RWPE2 (cell line): ENCODE measurements at regions not wholly inside any gene's neighbourhood (a gene's known extent, or its start where the extent isn't known, plus 50 kb on each side); places are given as distances from the start of the nearest gene placed in this dataset.

ENCODE experiments used
- ATAC-seq: fragments of 200-7000 bp; cut with Tn5 transposase; 3 replicates; pipeline ENCODE4 v1.9.1; 2021; ENCODE audit warnings: low read depth
- DNase-seq: peaks from one replicate; pipeline ENCODE4 v3.0.0-alpha.2; 2020; ENCODE audit warnings: low spot score
- H3K27ac ChIP-seq: fragments of 450-650 bp; 2 replicates; pipeline ENCODE4 v1.5.1; 2017; ENCODE audit warnings: mild to moderate bottlenecking; ENCODE audit not compliant: poor library complexity, severe bottlenecking
- H3K27me3 ChIP-seq: fragments of 250-450 bp; sonication (Bioruptor Pico); 2 replicates; pipeline ENCODE4 v1.5.1; 2021; ENCODE audit warnings: mild to moderate bottlenecking, moderate library complexity; ENCODE audit not compliant: insufficient read depth, poor library complexity, severe bottlenecking
- H3K36me3 ChIP-seq: fragments of 250-450 bp; sonication (Bioruptor Pico); 2 replicates; pipeline ENCODE4 v1.5.1; 2020; ENCODE audit warnings: low read depth, mild to moderate bottlenecking, moderate library complexity
- H3K4me1 ChIP-seq: fragments of 250-450 bp; sonication (Bioruptor Pico); 2 replicates; pipeline ENCODE4 v1.5.1; 2021; ENCODE audit warnings: mild to moderate bottlenecking, moderate library complexity; ENCODE audit not compliant: insufficient read depth, poor library complexity, severe bottlenecking
- H3K4me3 ChIP-seq: fragments of 250-450 bp; sonication (Bioruptor Pico); 2 replicates; pipeline ENCODE4 v1.5.1; 2021; ENCODE audit warnings: mild to moderate bottlenecking, moderate library complexity; ENCODE audit not compliant: severe bottlenecking
- H3K9me3 ChIP-seq: fragments of 250-450 bp; sonication (Bioruptor Pico); 2 replicates; pipeline ENCODE4 v1.5.1; 2021; ENCODE audit warnings: mild to moderate bottlenecking, moderate library complexity; ENCODE audit not compliant: severe bottlenecking
- TF ChIP-seq, protein P1 (sequence below): fragments of 450-650 bp; IDR thresholded peaks from one replicate; pipeline ENCODE4 v1.5.1; 2017; ENCODE audit warnings: mild to moderate bottlenecking, moderate library complexity; ENCODE audit not compliant: poor library complexity, severe bottlenecking

GRCh38 chr7:24140001-24140400, 144.0 kb upstream of the NPY start:
- Histone ChIP-seq H3K4me1 (no peaks in the 10 kb centered on the region), H3K27ac (no peak overlapping the region), H3K9me3 (no peaks in the 10 kb centered on the region), H3K4me3 (no peak overlapping the region), H3K27me3 (no peaks in the 10 kb centered on the region), H3K36me3 (no peaks in the 10 kb centered on the region)
- TF ChIP-seq, protein P1, sequence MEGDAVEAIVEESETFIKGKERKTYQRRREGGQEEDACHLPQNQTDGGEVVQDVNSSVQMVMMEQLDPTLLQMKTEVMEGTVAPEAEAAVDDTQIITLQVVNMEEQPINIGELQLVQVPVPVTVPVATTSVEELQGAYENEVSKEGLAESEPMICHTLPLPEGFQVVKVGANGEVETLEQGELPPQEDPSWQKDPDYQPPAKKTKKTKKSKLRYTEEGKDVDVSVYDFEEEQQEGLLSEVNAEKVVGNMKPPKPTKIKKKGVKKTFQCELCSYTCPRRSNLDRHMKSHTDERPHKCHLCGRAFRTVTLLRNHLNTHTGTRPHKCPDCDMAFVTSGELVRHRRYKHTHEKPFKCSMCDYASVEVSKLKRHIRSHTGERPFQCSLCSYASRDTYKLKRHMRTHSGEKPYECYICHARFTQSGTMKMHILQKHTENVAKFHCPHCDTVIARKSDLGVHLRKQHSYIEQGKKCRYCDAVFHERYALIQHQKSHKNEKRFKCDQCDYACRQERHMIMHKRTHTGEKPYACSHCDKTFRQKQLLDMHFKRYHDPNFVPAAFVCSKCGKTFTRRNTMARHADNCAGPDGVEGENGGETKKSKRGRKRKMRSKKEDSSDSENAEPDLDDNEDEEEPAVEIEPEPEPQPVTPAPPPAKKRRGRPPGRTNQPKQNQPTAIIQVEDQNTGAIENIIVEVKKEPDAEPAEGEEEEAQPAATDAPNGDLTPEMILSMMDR: no peak
- DNase-seq: no peak
- ATAC-seq: no peak

GRCh38 chr7:24141874-24142509, 142.0 kb upstream of the NPY start:
- H3K4me3 ChIP-seq: no peak overlapping the region
- no peaks in the 10 kb centered on the region for H3K27me3 ChIP-seq
- DNase-seq (no peak), ATAC-seq (no peak)
- no peaks in the 10 kb centered on the region for H3K36me3 ChIP-seq
- H3K4me1 ChIP-seq: no peaks in the 10 kb centered on the region
- H3K9me3 ChIP-seq: no peaks in the 10 kb centered on the region
- H3K27ac ChIP-seq: no peak overlapping the region
- TF ChIP-seq, protein P1: no peak

GRCh38 chr7:24143547-24143946, 140.4 kb upstream of the NPY start:
- Histone ChIP-seq H3K4me1 (no peaks in the 10 kb centered on the region), H3K4me3 (no peak overlapping the region), H3K9me3 (no peaks in the 10 kb centered on the region), H3K27me3 (no peaks in the 10 kb centered on the region), H3K27ac (no peak overlapping the region), H3K36me3 (no peaks in the 10 kb centered on the region)
- DNase-seq (no peak), ATAC-seq (no peak)
- TF ChIP-seq, protein P1: no peak

GRCh38 chr7:24151944-24152343, 132.0 kb upstream of the NPY start:
- ATAC-seq: no peak
- TF ChIP-seq, protein P1: no peak
- H3K27ac ChIP-seq: no peak overlapping the region

DNA sequence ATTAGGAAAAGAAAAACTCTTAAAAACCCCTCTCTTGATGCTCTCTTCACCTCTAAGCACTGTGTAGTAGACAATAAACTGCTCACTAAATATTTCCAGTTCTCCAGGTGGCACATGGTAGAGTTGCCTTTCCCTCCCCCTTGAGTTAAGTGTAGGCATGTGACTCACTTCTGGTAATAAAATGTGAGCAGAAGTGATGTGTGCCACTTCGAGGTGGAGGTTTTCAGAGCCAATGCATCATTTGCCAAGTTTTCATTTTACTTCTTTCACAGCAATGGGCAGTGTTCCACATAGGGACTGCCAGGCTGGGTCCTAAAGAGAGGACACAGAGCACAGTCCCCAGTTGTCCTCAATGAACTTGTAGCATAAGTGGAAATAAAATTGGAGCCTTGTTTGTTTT, 131.6 kb upstream of the NPY start:
- no peak overlapping the region for H3K4me3 ChIP-seq
- DNase-seq (no peak), ATAC-seq (peak; percentile 70)
- no peaks in the 10 kb centered on the region for H3K36me3 ChIP-seq
- H3K9me3 ChIP-seq: no peaks in the 10 kb centered on the region
- H3K4me1 ChIP-seq: peaks cover 4% of the 10 kb centered on the region
- H3K27ac ChIP-seq: no peak overlapping the region
- TF ChIP-seq, protein P1: no peak
- no peaks in the 10 kb centered on the region for H3K27me3 ChIP-seq

More at GRCh38 chr7:24151944-24152343, 132.0 kb upstream of the NPY start:
- Histone ChIP-seq H3K4me3 (no peak overlapping the region), H3K27me3 (no peaks in the 10 kb centered on the region), H3K36me3 (no peaks in the 10 kb centered on the region), H3K9me3 (no peaks in the 10 kb centered on the region), H3K4me1 (peaks cover 4% of the 10 kb centered on the region)
- DNase-seq: no peak
